CD4-positive, CD25-positive, alpha-beta regulatory T cell (primary cell): ENCODE measurements at regions not wholly inside any gene's neighbourhood (a gene's known extent, or its start where the extent isn't known, plus 50 kb on each side); places are given as distances from the start of the nearest gene placed in this dataset.

Source experiments
- ATAC-seq, 2 donors: fragments of 150-1000 bp; cut with Tn5 transposase; one replicate each; pipeline ENCODE4 v1.10.0; 2021; ENCODE audit warnings: low read depth in 2 of 2, moderate number of reproducible peaks in 2 of 2, moderate library complexity in 1 of 2
- DNase-seq, 3 donors: peaks; one replicate each; pipeline versions ENCODE4 v3.0.0 to v3.0.0-alpha.2; 2012 to 2022; ENCODE audit warnings: mixed read lengths in 1 of 3
- H3K27ac ChIP-seq: one replicate; pipeline ENCODE4 v1.7.0; 2013; ENCODE audit warnings: mild to moderate bottlenecking, low read length; ENCODE audit not compliant: insufficient read depth, poor library complexity, severe bottlenecking
- H3K27me3 ChIP-seq: one replicate; pipeline ENCODE4 v1.7.0; 2013; ENCODE audit warnings: low read length; ENCODE audit not compliant: control insufficient read depth, insufficient read depth
- H3K36me3 ChIP-seq: one replicate; pipeline ENCODE4 v1.7.0; 2013; ENCODE audit warnings: mild to moderate bottlenecking, low read length, moderate library complexity; ENCODE audit not compliant: control insufficient read depth, insufficient read depth
- H3K4me1 ChIP-seq: 2 replicates; pipeline ENCODE4 v1.7.0; 2013; ENCODE audit warnings: mild to moderate bottlenecking, low read length; ENCODE audit not compliant: insufficient read depth, control insufficient read depth, poor library complexity, severe bottlenecking
- H3K4me3 ChIP-seq: one replicate; pipeline ENCODE4 v1.7.0; 2013; ENCODE audit warnings: low read depth, mild to moderate bottlenecking, low read length, moderate library complexity
- H3K9me3 ChIP-seq, 2 experiments: 1 replicate in 1 of 2; 2 replicates in 1 of 2; pipeline ENCODE4 v1.7.0; 2013; ENCODE audit warnings: low read length in 2 of 2, mild to moderate bottlenecking in 1 of 2, moderate library complexity in 1 of 2; ENCODE audit not compliant: control insufficient read depth in 2 of 2
- H3K27ac Mint-ChIP-seq, 3 donors: one replicate each; pipeline ENCODE4 v1.8.0; 2020 to 2022; ENCODE audit warnings: mild to moderate bottlenecking in 3 of 3, mixed read lengths in 3 of 3, moderate library complexity in 2 of 3
- H3K27me3 Mint-ChIP-seq: one replicate; pipeline ENCODE4 v1.8.0; 2022; ENCODE audit warnings: mild to moderate bottlenecking, mixed read lengths
- H3K36me3 Mint-ChIP-seq: one replicate; pipeline ENCODE4 v1.8.0; 2020; ENCODE audit warnings: mixed read lengths
- H3K4me1 Mint-ChIP-seq, 4 donors: one replicate each; pipeline ENCODE4 v1.8.0; 2020 to 2022; ENCODE audit warnings: mixed read lengths in 4 of 4, mild to moderate bottlenecking in 1 of 4
- H3K4me3 Mint-ChIP-seq, 4 donors: one replicate each; pipeline ENCODE4 v1.8.0; 2020 to 2022; ENCODE audit warnings: mild to moderate bottlenecking in 4 of 4, mixed read lengths in 4 of 4, moderate library complexity in 3 of 4
- H3K9me3 Mint-ChIP-seq, 7 donors: one replicate each; pipeline ENCODE4 v1.8.0; 2020 to 2022; ENCODE audit warnings: mixed read lengths in 7 of 7, mild to moderate bottlenecking in 3 of 7, moderate library complexity in 2 of 7

DNA sequence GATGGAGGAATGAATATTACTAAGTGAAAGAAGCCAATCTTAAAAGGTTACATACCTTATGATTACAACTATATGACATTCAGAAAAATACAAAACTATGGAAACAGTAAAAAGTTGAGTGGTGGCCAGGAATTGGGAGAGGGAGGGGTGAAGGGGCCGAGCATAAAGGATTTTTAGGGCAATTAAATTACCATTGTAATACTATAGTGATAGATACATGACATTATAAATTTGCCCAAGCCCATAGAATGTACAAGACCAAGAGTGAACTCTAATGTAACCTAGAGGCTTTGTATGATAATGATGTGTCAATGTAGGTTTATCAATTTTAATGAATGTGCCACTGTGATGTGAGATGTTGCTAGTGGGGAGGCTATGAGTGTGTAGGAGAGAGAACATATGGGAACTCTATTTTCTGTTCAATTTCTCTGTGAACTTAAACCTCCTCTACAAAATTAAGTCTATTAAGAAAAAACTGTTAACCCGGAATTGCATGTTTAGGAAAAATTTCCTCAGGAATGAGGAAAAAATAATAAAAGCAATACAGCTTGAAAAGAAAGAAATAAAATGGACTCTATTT, 541.9 kb upstream of the UBE2E2 start:
- no peaks in the 10 kb centered on the region for H3K36me3 Mint-ChIP-seq
- H3K27ac ChIP-seq = no peak overlapping the region
- H3K4me1 ChIP-seq = no peaks in the 10 kb centered on the region
- no peak overlapping the region for H3K4me3 ChIP-seq
- no peaks in the 10 kb centered on the region for H3K27me3 Mint-ChIP-seq
- peaks cover 0 to 12% (median 3%) of the 10 kb centered on the region in 7 donors for H3K9me3 Mint-ChIP-seq
- H3K27ac Mint-ChIP-seq = no peak overlapping the region
- H3K4me1 Mint-ChIP-seq = no peaks in the 10 kb centered on the region
- H3K27me3 ChIP-seq = no peaks in the 10 kb centered on the region
- no peak for ATAC-seq
- H3K9me3 ChIP-seq = peaks cover 0 to 4% of the 10 kb centered on the region in 2 experiments
- no peak for DNase-seq
- no peaks in the 10 kb centered on the region for H3K36me3 ChIP-seq
- no peak overlapping the region for H3K4me3 Mint-ChIP-seq

DNA sequence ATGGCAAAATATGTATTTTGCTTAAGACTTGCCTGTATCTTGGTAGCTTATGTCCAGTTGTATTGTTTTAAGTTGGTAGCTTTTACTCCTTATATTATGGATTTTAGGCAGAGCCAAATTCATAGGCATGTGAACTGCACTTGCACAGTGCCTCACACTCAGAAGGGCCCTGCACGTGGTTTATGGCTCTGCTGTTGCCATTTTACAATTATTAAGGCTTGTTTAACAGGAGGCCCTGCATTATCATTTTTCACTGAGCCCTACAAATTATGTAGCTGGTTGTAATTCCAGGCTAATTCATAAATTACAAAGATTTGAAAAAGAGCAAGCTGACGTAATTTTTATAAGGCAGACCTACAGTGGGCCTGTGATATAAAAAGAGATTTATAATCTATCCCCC, 537.6 kb upstream of the UBE2E2 start:
- H3K36me3 Mint-ChIP-seq = no peaks in the 10 kb centered on the region
- Histone ChIP-seq H3K4me3 (no peak overlapping the region), H3K27ac (no peak overlapping the region), H3K4me1 (no peaks in the 10 kb centered on the region), H3K36me3 (no peaks in the 10 kb centered on the region), H3K9me3 (no peaks in the 10 kb centered on the region), H3K27me3 (no peaks in the 10 kb centered on the region)
- no peak overlapping the region for H3K4me3 Mint-ChIP-seq
- H3K27me3 Mint-ChIP-seq = no peaks in the 10 kb centered on the region
- H3K27ac Mint-ChIP-seq = no peak overlapping the region
- H3K4me1 Mint-ChIP-seq = no peaks in the 10 kb centered on the region
- no peak for ATAC-seq
- DNase-seq = no peak
- H3K9me3 Mint-ChIP-seq = peaks cover 0 to 12% (median 4%) of the 10 kb centered on the region in 7 donors

DNA sequence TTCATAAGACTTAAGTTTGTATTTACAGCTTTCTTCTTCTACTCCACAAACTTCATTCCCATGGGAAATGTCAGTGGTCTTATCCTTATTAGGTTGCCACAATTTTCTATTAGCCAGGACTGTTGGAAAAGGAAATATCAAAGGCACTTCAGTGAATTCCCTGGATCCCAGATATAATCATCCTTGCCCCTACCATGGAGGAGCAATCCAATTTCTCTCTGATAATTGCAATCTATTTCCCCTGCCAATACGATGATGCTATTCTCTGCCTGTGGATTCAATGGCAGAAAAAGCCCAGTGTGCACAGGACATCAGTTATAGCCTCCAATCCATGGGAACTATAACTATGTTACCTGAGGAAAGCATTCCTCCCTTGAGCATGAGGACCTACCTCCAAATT, 536.4 kb upstream of the UBE2E2 start:
- H3K27me3 Mint-ChIP-seq = no peaks in the 10 kb centered on the region

DNA sequence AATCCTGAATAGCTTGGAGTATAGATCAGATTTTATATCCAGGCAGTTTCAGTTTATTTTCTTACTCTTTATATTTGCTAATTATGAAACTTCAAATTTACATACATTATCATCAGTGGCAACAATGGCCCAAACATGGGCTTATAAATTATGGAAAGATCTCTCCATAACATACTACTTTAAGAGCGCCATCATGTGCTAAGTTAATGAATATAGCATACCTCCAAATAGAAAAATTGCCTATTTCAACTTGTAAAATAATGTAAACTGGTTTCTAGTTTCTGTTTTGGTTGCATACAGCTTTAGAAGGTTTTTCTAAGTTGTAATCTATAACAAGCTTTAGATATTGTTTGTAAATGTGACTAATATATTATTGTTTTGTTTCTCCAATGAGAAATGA, 531.3 kb upstream of the UBE2E2 start:
- no peak for DNase-seq
- Mint-ChIP-seq H3K36me3 (no peaks in the 10 kb centered on the region), H3K27ac (no peak overlapping the region)

More for the DNA sequence above, 536.4 kb upstream of the UBE2E2 start:
- Histone ChIP-seq H3K27ac (no peak overlapping the region), H3K9me3 (no peaks in the 10 kb centered on the region), H3K4me1 (no peaks in the 10 kb centered on the region), H3K36me3 (no peaks in the 10 kb centered on the region), H3K4me3 (no peak overlapping the region), H3K27me3 (no peaks in the 10 kb centered on the region)
- no peak overlapping the region for H3K27ac Mint-ChIP-seq
- H3K4me3 Mint-ChIP-seq = no peak overlapping the region
- H3K36me3 Mint-ChIP-seq = no peaks in the 10 kb centered on the region
- peaks cover 0 to 9% (median 5%) of the 10 kb centered on the region in 7 donors for H3K9me3 Mint-ChIP-seq
- no peak for ATAC-seq
- no peaks in the 10 kb centered on the region for H3K4me1 Mint-ChIP-seq
- DNase-seq = no peak

DNA sequence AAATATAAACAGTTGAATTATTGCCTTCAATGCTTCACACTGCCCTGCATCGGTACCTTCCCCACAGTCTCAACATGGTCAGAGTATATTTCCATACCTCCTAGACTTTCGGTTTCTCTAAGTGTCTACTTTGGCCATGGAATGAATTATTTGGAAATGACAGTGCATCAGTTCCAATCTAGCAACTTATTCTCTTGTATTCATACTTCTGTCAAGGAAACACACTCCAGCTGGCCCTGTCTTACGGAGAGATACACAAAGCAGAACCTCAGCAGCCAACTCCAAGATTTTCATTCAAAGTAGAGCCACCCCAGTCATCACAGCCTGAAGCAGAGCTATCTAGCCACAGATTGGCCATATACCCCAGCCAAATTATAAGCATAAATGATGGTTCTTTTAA, 518.4 kb upstream of the UBE2E2 start:
- DNase-seq (no peak), ATAC-seq (no peak)
- Mint-ChIP-seq H3K4me3 (no peak overlapping the region), H3K9me3 (peaks cover 6 to 25% (median 11%) of the 10 kb centered on the region in 7 donors), H3K4me1 (no peaks in the 10 kb centered on the region), H3K27ac (no peak overlapping the region), H3K27me3 (no peaks in the 10 kb centered on the region), H3K36me3 (no peaks in the 10 kb centered on the region)
- Histone ChIP-seq H3K4me1 (no peaks in the 10 kb centered on the region), H3K4me3 (no peak overlapping the region), H3K27me3 (no peaks in the 10 kb centered on the region), H3K9me3 (peaks cover 0 to 5% of the 10 kb centered on the region in 2 experiments), H3K36me3 (no peaks in the 10 kb centered on the region), H3K27ac (no peak overlapping the region)

More for the DNA sequence above, 531.3 kb upstream of the UBE2E2 start:
- Mint-ChIP-seq H3K4me3 (no peak overlapping the region), H3K27me3 (no peaks in the 10 kb centered on the region), H3K9me3 (peaks cover 0 to 16% (median 3%) of the 10 kb centered on the region in 7 donors), H3K4me1 (no peaks in the 10 kb centered on the region)
- H3K9me3 ChIP-seq = no peaks in the 10 kb centered on the region
- no peaks in the 10 kb centered on the region for H3K36me3 ChIP-seq
- H3K27me3 ChIP-seq = no peaks in the 10 kb centered on the region
- ATAC-seq = no peak
- no peaks in the 10 kb centered on the region for H3K4me1 ChIP-seq
- no peak overlapping the region for H3K27ac ChIP-seq
- H3K4me3 ChIP-seq = no peak overlapping the region

DNA sequence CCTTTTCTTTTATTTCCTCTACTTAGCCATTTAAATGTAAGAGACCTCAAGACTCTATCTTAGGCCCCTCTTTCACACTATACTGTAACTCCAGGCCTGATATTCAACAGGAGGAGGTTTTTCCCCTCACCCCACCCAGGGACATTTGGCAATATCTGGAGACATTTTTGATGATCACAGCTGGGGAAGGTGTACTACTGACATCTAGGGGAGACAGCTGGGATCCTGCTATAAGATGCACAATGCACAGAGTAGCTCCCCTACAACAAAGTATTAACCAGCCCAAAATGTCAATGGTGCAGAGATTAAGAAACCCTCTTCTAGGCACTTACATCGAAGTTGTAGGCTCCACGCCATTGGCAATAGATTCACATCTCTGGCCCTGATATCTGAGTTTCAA, 517.5 kb upstream of the UBE2E2 start:
- ATAC-seq = no peak
- no peaks in the 10 kb centered on the region for H3K36me3 Mint-ChIP-seq
- Histone ChIP-seq H3K4me3 (no peak overlapping the region), H3K27me3 (no peaks in the 10 kb centered on the region), H3K9me3 (peaks cover 0 to 4% of the 10 kb centered on the region in 2 experiments), H3K36me3 (no peaks in the 10 kb centered on the region), H3K27ac (no peak overlapping the region), H3K4me1 (no peaks in the 10 kb centered on the region)
- no peak for DNase-seq
- H3K27me3 Mint-ChIP-seq = no peaks in the 10 kb centered on the region
- no peaks in the 10 kb centered on the region for H3K4me1 Mint-ChIP-seq
- no peak overlapping the region for H3K27ac Mint-ChIP-seq
- H3K4me3 Mint-ChIP-seq = no peak overlapping the region
- peaks cover 6 to 25% (median 11%) of the 10 kb centered on the region in 7 donors for H3K9me3 Mint-ChIP-seq

DNA sequence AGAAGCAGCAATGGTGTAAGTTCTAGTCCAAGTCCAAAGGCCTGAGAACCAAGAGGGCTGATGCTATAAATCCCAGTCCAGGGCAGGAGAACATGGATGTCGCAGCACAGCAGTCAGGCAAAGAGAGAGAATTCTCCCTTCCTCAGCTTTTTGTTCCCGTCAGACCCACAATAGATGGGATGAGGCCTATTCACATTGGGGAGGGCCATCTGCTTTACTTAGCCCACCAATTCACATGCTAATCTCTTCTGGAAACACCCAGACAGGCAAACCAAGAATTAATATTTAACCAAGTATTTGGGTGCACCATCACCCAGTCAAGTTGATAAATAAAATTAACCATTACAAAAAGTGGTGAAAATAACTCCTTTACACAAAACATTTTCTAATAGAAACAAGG, 511.7 kb upstream of the UBE2E2 start:
- H3K4me3 ChIP-seq = no peak overlapping the region
- Mint-ChIP-seq H3K4me1 (no peaks in the 10 kb centered on the region), H3K36me3 (no peaks in the 10 kb centered on the region), H3K27me3 (no peaks in the 10 kb centered on the region), H3K9me3 (peaks cover 0 to 7% (median 6%) of the 10 kb centered on the region in 7 donors), H3K4me3 (no peak overlapping the region), H3K27ac (no peak overlapping the region)
- H3K36me3 ChIP-seq = no peaks in the 10 kb centered on the region
- H3K9me3 ChIP-seq = peaks cover 0 to 1% of the 10 kb centered on the region in 2 experiments
- H3K27ac ChIP-seq = no peak overlapping the region
- ATAC-seq = no peak
- DNase-seq = no peak
- no peaks in the 10 kb centered on the region for H3K27me3 ChIP-seq
- no peaks in the 10 kb centered on the region for H3K4me1 ChIP-seq

DNA sequence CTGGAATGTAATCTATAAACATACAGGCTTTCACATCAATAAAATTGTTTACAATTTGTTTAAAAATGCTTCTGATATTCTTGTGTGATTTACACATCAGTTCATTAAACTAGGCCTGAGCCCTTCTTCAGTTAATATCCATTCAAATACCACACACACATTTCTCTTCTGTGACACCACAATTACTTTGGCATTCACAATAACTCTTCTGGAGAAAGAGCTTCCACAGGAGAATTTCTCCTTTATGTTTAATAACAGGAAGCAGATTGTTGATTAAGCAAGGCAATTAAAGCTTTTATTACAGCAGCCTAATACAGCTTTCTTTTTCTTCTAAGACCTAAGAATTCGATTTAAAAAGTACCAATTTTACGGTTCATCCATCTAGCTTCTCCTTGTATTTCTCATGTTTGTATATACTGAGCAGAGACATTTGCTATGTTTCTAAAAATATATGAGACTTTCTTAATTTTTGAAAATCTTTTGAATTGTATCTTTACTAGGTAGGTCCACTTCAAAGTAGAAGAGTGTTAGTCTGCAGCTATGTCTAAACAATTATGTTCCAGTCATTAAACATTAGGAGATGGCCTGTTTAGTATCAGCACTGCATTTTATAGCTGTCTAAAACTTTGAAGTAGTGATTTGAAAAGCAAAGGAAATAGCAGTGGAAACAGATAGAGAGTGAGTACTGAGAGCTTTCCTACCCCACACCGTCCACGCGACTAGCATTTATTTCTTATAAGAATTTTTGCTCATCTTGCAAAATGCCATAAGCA, 511.1 kb upstream of the UBE2E2 start:
- Histone ChIP-seq H3K9me3 (no peaks in the 10 kb centered on the region), H3K36me3 (no peaks in the 10 kb centered on the region), H3K4me3 (no peak overlapping the region), H3K27ac (no peak overlapping the region), H3K27me3 (no peaks in the 10 kb centered on the region), H3K4me1 (no peaks in the 10 kb centered on the region)
- no peak overlapping the region for H3K27ac Mint-ChIP-seq
- no peaks in the 10 kb centered on the region for H3K4me1 Mint-ChIP-seq
- no peak for DNase-seq
- ATAC-seq = no peak
- H3K9me3 Mint-ChIP-seq = peaks cover 0 to 5% (median 3%) of the 10 kb centered on the region in 7 donors
- H3K4me3 Mint-ChIP-seq = no peak overlapping the region
- H3K27me3 Mint-ChIP-seq = no peaks in the 10 kb centered on the region
- H3K36me3 Mint-ChIP-seq = no peaks in the 10 kb centered on the region
